MG63 (cell line): ENCODE measurements at regions not wholly inside any gene's neighbourhood (a gene's known extent, or its start where the extent isn't known, plus 50 kb on each side); places are given as distances from the start of the nearest gene placed in this dataset.
A peak's percentile ranks its signal among the peaks of the same experiment; 100 is the strongest.

Experiments used
- DNase-seq: peaks from one replicate; pipeline ENCODE4 v3.0.0-alpha.2; 2020
- H3K27me3 ChIP-seq: fragments of 250-450 bp; sonication (Bioruptor Pico); 2 replicates; pipeline ENCODE4 v1.5.1; 2020; ENCODE audit warnings: mild to moderate bottlenecking, moderate library complexity
- H3K36me3 ChIP-seq: fragments of 250-450 bp; sonication (Bioruptor Pico); 2 replicates; pipeline ENCODE4 v1.5.1; 2020; ENCODE audit warnings: mild to moderate bottlenecking, moderate library complexity
- H3K4me3 ChIP-seq: fragments of 250-450 bp; sonication (Bioruptor Pico); 2 replicates; pipeline ENCODE4 v1.5.1; 2020; ENCODE audit warnings: mild to moderate bottlenecking, moderate library complexity
- H3K9me3 ChIP-seq: fragments of 250-450 bp; sonication (Bioruptor Pico); 2 replicates; pipeline ENCODE4 v1.5.1; 2020; ENCODE audit warnings: mild to moderate bottlenecking, moderate library complexity

DNA sequence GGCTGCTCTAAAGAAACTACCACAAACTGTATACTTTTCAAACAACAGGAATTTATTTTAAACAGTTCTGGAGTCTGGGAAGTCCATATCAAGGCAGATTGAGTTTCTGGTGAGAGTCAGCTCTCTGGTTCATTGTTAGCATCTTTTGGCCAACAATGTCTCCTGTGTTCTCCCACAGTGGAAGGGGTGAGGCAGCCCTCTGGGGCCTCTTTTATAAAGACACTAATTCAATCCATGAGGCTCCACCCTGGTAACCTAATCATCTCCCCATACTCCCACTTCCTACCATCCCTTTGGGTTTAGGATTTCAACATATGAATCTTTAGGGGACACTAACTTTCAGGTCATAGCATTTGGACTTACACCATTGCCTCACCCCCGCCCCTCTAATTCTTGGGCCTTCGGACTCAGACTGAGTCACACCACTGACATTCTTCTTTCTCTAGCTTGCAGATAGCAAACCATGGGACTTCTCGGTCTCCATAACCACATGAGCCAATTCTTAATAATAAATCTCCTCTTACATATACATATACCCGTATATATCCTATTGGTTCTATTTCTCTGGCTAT, 64.3 kb upstream of the ANTXRL start:
- H3K4me3 ChIP-seq, result no peak overlapping the region
- no peaks in the 10 kb centered on the region for H3K9me3 ChIP-seq
- no peaks in the 10 kb centered on the region for H3K27me3 ChIP-seq
- no peaks in the 10 kb centered on the region for H3K36me3 ChIP-seq
- no peak for DNase-seq

DNA sequence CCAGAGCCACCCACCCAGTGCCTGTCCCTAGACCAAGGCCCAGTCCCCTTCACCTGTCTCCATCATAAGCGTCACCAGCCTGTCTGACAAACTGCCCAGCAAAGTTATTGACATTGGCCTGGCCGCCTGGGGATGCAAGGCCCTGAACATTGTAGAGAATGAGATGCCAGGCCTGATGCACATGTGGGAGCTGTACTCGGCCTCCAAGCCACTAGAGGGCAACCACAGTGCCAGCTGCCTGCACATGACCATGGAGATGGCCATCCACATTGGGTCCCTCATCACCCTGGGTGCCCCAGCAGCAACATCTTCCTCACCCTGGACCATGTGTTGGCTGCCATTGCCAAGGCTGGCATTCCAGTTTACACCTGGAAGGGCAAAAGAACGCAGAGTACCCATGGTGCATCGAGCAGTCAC, 63.7 kb upstream of the ANTXRL start:
- Histone ChIP-seq H3K9me3 (no peaks in the 10 kb centered on the region), H3K36me3 (no peaks in the 10 kb centered on the region), H3K27me3 (no peaks in the 10 kb centered on the region), H3K4me3 (no peak overlapping the region)
- no peak for DNase-seq

DNA sequence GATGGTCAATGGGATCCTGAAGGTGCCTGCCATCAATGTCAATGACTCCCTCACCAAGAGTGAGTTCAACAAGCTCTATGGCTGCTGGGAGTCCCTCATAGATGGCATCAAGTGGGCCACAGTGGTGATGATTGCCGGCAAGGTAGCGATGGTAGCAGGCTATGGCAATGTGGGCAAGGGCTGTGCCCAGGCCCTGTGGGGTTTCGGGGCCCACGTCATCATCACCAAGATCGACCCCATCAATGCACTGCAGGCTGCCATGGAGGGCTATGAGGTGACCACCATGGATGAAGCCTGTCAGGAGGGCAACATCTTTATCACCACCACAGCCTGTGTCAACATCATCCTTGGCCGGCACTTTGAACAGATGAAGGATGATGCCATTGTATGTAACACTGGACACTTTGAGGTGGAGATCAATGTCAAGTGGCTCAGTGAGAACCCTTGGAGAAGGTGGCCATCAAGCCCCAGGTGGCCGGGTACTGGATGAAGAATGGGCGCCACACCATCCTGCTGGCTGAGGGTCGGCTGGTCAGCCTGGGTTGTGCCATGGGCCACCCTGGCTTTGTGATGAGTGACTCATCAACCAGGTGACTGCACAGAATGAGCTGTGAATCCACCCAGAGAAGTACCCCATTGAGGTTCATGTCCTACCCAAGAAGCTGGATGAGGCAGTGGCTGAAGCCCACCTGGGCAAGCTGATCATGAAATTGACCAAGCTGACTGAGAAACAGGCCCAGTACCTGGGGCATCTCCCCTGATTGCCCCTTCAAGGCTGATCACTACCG, 63.0 kb upstream of the ANTXRL start:
- no peak for DNase-seq
- Histone ChIP-seq H3K27me3 (no peaks in the 10 kb centered on the region), H3K9me3 (no peaks in the 10 kb centered on the region), H3K4me3 (no peak overlapping the region), H3K36me3 (no peaks in the 10 kb centered on the region)

DNA sequence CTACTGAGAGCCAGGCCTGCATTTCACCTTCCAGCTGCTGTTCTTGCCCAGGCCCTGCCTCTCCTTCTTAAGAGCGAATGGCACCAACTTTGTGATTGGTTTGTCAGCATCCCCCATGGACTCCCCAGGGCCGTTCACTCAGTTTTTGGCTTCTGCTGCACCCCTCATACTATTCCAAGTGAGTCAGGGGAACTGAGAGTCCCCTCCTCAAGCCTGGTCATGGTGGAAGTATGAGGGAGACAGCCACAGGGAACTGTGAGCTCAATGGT, 62.4 kb upstream of the ANTXRL start:
- Histone ChIP-seq H3K36me3 (no peaks in the 10 kb centered on the region), H3K9me3 (no peaks in the 10 kb centered on the region)
- DNase-seq, result no peak

DNA sequence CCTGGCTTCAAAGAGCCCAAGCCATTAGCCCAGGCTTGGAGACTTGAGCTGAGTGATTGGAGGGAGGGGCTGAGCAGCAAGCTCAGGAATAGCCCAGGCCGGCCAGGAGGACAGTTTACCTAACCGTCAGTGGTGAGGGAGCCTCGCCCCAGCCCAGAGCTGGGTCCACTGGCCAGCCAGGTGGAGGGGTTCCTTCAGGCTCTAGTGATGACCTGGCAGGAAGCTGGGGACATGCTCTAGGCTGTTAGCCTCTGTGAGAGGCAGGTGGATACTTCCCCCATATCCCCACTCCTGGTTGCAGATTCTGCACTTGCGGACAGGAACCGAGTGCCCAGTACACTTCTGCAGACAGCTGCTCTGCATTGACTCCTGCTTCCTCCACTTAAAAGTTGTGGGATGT, 61.2 kb upstream of the ANTXRL start:
- no peak for DNase-seq
- no peaks in the 10 kb centered on the region for H3K27me3 ChIP-seq
- H3K4me3 ChIP-seq, result no peak overlapping the region
- H3K36me3 ChIP-seq, result no peaks in the 10 kb centered on the region
- H3K9me3 ChIP-seq, result no peaks in the 10 kb centered on the region

More for the DNA sequence above, 62.4 kb upstream of the ANTXRL start:
- H3K4me3 ChIP-seq, result no peak overlapping the region
- H3K27me3 ChIP-seq, result no peaks in the 10 kb centered on the region

DNA sequence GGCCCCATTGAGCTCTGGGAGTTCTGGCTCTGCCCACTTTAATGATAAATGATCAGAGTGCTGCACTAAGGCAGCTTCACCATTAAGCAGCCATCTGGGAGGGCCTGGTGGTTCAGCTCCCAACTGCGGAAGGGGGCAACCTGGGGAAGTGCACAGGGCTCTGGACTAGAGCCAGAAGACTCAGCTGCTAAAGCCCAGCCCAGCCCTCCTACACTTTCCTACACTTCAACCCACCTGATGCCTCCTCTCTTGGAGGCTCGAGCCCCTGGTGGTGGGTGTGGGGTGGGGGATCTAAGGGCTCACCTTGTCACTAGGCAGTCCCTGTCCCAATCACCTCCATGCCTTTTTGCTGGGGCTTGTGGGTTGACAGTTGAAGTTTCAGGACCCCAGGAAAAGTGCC, 60.6 kb upstream of the ANTXRL start:
- no peak overlapping the region for H3K4me3 ChIP-seq
- H3K36me3 ChIP-seq, result no peaks in the 10 kb centered on the region
- H3K27me3 ChIP-seq, result no peaks in the 10 kb centered on the region
- H3K9me3 ChIP-seq, result no peaks in the 10 kb centered on the region
- DNase-seq, result no peak

DNA sequence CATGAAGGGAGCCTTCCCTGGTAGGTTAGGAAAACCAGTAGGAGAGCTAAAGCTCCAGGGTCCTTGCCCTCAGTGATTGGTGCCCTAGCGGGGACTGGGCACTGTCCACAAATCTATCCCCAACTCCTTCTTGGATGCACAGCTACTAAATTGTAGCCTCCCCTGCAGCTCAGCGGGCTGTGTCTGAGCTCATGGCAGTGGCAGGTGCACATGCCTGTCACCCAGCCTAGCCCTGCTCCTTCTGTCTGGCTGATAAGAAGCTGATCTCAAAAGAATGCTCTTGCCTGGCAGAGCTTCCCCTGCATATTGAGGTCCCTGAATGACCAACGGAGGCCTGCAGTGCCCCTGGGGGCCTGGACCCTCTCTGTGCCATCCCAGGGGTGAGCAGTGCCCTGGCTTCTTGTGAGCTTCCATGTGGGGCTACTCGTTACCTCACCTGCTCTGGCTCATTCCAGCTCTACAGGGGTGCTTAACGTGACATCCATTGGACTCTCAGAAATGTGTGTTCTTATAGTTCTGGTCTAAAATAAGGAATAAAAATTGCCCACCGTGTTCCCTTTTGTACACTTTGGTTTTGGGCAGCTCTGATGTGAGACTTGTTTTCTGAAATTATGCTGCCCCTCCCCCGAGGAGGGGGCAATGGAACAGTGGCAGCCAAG, 59.8 kb upstream of the ANTXRL start:
- H3K27me3 ChIP-seq, result no peaks in the 10 kb centered on the region
- no peak overlapping the region for H3K4me3 ChIP-seq
- H3K9me3 ChIP-seq, result no peaks in the 10 kb centered on the region
- no peak for DNase-seq
- no peaks in the 10 kb centered on the region for H3K36me3 ChIP-seq

DNA sequence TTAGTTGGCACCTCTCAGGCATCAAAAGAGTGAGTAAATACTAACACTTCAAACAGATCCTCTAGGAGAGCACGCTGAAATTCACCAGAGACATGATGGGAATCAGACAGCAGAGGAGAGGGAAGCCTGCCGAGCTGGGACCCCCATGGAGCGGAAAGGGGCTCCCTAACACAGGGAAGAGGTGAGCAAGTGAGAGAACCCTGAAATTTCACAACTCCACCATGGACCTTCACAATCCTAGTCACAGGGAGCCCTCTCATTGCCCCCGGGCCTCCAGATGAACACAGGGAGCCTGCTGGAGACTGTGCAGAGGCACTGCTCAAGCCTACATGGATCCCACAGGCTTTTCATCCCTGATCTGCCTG, 59.2 kb upstream of the ANTXRL start:
- Histone ChIP-seq H3K4me3 (no peak overlapping the region), H3K9me3 (no peaks in the 10 kb centered on the region), H3K36me3 (no peaks in the 10 kb centered on the region), H3K27me3 (no peaks in the 10 kb centered on the region)
- no peak for DNase-seq

DNA sequence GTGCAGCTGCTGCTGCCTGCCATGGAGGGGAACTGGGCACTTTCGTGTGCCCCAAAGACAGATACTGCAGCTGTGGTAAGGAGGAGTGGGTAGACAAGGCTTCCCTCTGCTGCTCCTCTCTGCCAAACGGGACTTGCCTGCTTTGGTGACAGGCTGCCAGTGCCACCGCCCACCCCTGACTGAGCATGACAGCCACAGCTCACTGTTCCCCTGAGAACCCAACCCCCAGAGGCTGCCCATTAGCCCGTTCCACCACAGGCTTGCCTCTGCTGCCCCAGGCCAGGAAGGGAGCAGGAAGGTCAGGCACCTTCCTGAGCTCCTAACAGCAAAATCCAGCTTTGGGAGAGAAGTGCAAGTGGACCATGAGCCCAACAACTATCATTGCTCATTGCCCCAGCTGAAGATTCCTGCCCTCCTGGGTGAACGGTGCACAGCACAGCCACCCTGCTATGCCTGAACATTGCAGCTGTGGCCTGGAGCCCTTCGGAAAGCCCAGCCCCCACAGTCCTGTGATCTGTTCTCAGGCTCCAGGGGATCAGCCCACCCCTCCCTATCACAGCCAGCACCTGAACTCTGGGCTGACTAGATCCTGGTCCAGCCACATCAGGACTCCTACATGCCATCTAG, 58.7 kb upstream of the ANTXRL start:
- Histone ChIP-seq H3K9me3 (no peaks in the 10 kb centered on the region), H3K27me3 (no peaks in the 10 kb centered on the region), H3K36me3 (no peaks in the 10 kb centered on the region), H3K4me3 (no peak overlapping the region)
- DNase-seq, result no peak

DNA sequence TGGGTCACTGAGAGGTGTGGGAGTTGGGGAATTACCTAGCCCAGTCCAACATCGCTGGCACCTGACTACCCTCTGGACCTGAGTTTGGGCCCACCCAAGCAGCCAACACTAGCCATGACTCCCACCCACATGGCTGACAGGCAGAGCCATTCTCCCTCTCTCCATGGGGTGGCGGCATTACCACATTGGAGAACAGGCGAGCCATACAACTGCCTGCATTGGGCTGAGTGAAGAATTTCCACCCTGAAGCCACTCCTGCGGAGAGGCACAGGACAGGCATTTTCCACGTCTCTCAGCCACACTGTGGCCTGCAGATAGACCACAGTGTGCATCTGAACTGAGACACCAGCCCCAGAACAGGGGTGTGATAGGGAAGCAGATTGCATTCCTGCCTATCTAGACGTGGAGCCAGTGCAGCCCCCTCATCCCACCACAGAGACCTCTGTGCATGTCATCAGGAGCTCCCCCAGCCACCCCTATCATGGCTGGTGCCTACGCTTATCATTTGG, 58.2 kb upstream of the ANTXRL start:
- Histone ChIP-seq H3K9me3 (no peaks in the 10 kb centered on the region), H3K36me3 (no peaks in the 10 kb centered on the region), H3K27me3 (no peaks in the 10 kb centered on the region), H3K4me3 (no peak overlapping the region)
- peak; percentile 58 for DNase-seq

DNA sequence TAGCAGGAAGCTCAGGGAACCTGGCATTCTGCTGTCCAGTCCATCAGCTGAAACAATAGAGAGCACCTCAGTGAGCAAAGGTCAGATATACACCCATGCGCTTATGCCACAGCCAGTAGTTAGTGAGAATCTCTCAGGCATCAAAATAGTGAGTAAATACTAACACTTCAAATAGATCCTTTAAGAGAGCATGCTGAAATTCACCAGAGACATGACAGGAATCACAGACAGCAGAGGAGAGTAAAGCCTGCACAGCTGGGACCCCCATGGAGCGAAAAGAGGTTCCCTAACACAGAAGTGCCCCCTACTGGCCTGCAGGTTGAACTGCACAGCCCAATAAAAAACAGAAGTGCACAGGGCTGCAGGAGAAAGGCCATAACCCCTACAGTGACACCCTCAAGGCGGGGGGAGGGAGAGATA, 57.6 kb upstream of the ANTXRL start:
- no peak for DNase-seq
- no peak overlapping the region for H3K4me3 ChIP-seq
- no peaks in the 10 kb centered on the region for H3K9me3 ChIP-seq
- H3K27me3 ChIP-seq, result no peaks in the 10 kb centered on the region
- H3K36me3 ChIP-seq, result no peaks in the 10 kb centered on the region

DNA sequence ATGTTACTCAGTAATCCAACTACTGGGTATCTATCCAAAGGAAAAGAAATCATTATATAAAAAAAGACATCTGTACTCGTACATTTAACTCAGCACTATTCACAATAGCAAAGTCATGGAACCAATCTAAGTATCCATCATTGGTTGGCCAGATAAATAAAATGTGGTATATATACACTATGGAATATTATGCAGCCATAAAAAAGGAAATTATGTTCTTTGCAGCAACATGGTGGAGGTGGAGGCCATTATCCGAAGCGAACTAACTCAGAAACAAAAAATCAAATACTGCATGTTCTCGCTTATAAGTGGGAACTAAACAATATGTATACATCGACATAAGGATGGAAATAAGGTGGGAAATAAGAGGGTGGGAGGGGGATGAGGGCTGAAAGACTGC, 56.2 kb upstream of the ANTXRL start:
- Histone ChIP-seq H3K4me3 (no peak overlapping the region), H3K36me3 (no peaks in the 10 kb centered on the region), H3K9me3 (no peaks in the 10 kb centered on the region), H3K27me3 (no peaks in the 10 kb centered on the region)
- no peak for DNase-seq

DNA sequence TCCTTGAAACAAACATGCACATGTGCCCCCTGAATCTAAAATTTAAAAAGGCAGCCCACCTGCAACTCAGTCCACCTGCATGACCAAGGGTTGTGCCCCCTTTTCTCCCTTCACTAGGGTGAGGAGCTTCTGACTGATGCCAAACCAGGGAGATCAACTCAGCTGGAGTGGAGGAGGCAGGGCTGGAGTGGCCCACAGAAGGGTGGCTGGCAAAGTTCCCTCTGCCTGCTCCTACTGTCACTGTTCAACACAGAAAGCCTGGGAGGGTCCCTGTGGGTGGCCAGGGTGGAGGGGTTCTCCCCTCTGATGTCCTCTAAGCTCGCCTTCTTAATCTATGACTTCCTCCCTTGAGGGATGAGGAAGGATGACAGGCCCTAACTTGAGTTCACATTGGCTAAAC, 55.7 kb upstream of the ANTXRL start:
- DNase-seq, result no peak
- Histone ChIP-seq H3K9me3 (no peaks in the 10 kb centered on the region), H3K27me3 (no peaks in the 10 kb centered on the region), H3K4me3 (no peak overlapping the region), H3K36me3 (no peaks in the 10 kb centered on the region)

DNA sequence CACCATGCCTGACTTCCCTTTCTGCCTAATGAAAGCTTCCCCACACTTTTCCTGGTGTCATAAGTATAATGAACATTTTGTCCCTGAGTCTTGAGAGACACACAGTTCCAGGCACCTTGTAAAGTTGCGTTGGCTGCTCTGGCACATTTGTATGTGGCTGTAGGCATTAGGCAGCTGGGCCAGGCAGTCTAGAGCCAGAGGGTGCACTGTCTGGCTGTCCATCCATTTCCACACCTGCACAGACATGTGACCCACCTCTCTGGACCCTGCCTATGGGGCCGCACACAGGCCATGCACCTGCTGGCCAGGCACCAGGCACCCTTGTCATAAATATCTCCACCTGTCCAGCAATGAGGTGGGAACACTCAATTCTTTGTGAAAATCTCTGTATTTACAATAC, 54.7 kb upstream of the ANTXRL start:
- Histone ChIP-seq H3K36me3 (no peaks in the 10 kb centered on the region), H3K4me3 (no peak overlapping the region), H3K9me3 (no peaks in the 10 kb centered on the region), H3K27me3 (no peaks in the 10 kb centered on the region)
- DNase-seq, result no peak

DNA sequence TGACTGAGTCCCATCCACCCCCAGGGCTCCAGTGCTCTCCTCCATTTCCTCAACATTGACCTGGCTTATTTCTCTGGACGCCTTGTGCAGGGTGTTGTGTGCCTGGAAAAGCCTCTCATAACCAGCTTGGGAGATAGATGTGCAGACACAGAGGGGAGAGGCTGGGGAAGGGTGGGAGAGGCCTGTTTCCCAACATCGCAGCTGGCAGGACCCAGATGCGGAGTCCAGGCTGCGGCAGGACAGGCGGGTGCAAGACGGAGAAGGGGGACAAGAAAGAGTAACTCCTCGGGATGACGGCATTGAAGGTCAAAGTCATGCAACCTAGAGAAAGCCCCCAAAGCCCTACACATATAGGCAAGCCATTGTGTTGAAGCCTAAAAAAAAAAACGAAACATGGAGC, 54.1 kb upstream of the ANTXRL start:
- no peak for DNase-seq
- no peak overlapping the region for H3K4me3 ChIP-seq
- no peaks in the 10 kb centered on the region for H3K9me3 ChIP-seq
- H3K27me3 ChIP-seq, result no peaks in the 10 kb centered on the region
- H3K36me3 ChIP-seq, result no peaks in the 10 kb centered on the region

DNA sequence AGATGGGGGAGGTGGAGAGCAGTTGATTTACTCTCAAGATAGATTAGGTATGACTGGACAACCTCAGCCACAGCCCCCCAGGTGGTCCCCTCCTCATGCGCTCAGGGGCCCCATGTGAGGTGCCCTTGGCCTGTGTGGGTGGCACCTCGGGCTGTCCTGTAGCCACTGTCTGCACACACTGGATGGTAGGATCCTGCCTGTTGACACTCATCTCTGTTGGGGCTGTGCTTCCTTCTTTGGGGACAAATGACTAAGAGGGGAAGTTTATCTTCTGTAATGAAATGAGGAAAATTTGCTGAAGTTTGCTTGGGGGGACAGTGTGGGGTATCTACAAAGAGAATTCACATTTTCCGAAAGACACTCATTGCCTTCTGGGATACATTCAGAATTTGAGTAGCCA, 53.6 kb upstream of the ANTXRL start:
- no peak for DNase-seq
- Histone ChIP-seq H3K36me3 (no peaks in the 10 kb centered on the region), H3K27me3 (no peaks in the 10 kb centered on the region), H3K9me3 (no peaks in the 10 kb centered on the region), H3K4me3 (no peak overlapping the region)

DNA sequence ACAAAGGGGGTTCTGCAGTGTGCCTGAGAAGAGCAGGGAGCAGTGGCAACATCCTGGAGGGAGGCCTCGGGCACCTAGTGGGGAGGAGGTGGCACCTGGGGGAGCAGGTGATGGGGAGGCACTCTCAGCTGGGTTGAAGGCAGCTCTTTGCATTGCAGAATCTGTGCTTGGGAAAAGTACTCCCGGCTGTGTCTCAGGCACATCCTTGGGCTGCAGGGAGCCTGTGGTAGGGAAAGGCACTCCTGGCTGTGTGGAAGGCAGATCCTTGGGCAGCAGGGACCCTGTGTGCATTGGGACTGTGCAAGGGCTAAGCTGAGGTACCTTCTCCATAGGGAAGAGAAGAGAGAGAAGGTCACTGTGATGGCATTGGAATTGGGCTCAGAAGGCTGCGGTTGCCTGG, 52.8 kb upstream of the ANTXRL start:
- Histone ChIP-seq H3K4me3 (no peak overlapping the region), H3K9me3 (no peaks in the 10 kb centered on the region), H3K36me3 (no peaks in the 10 kb centered on the region), H3K27me3 (no peaks in the 10 kb centered on the region)
- DNase-seq, result no peak
